ENCODE measurements at regions not wholly inside any gene's neighbourhood (a gene's known extent, or its start where the extent isn't known, plus 50 kb on each side); places are given as distances from the start of the nearest gene placed in this dataset.
A peak's percentile ranks its signal among the peaks of the same experiment; 100 is the strongest.

DNA sequence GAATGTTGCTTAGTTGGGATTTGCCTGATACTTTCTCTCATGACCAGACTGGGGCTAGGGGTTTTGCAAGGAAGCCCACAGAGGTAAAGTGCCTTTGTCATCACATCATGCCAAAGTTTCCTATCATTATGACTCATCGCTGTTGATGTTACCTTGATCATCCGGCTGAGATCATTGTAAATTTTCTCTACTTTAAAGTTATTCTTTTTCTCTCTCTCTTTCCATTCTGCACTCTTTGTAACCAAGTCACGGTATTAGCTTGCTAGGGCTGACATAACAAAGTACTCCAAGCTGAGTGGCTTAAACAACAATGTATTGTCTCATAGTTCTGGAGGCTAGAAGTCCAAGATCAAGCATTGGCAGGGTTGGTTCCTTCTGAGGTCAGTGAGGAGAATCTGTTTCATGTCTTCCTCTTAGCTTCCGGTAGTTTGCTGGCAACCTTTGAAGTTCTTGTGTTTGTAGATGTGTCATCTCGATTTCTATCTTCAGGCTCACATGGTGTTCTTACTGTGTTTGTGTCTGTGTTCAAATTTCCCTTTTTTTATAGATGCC lies 113.0 kb downstream of the DTHD1 start:
- DNase-seq = peak; percentile 63
- peak overlapping the region; percentile 55 for H3K4me3 Mint-ChIP-seq
- H3K36me3 Mint-ChIP-seq (ENCODE audit: low read depth) = no peaks in the 10 kb centered on the region
- H3K27ac Mint-ChIP-seq = peak overlapping the region; percentile 97
- peaks cover 21% of the 10 kb centered on the region for H3K4me1 Mint-ChIP-seq (ENCODE audit: low read depth)
- H3K9me3 Mint-ChIP-seq = no peaks in the 10 kb centered on the region
- intact Hi-C loops (cut with micrococcal nuclease) = loop anchor here (1.0 to 10.0 kb wide), 14 partner anchors 8 to 1738 kb away; partner anchors contain the start of genes ARAP2 and TBC1D1
- H3K27me3 Mint-ChIP-seq (ENCODE audit: low read depth) = no peaks in the 10 kb centered on the region
- CTCF ChIA-PET = no interaction called here

DNA sequence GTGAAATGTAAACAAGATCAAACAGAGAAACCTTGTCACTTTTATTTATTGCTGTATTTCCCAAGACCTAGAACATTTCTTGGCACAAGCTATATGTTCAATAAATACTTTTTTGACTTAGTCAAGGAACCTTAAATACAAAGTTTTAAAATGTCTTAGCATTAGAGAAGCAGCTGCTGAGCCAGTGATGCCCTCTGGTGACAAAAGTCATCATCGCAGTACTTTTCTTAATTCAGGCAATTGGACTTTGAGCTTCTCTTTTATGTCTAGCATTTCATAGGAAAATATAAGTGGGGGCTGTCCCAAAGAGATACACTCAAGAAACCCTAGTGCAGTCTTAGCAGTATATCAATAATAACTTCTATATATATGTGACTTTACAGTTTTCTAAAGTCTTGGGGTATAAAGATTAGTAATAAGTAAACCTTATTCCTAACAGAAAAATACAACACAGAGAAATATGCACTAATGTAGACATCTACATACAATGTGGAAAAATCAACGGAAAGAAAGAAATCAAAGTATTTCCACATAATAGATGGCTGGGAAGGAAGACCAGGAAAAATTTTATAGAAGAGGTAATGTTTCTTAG lies 118.4 kb downstream of the DTHD1 start:
- Mint-ChIP-seq H3K4me3 (no peak overlapping the region), H3K27me3 (ENCODE audit: low read depth) (no peaks in the 10 kb centered on the region), H3K9me3 (peaks cover 10% of the 10 kb centered on the region), H3K27ac (no peak overlapping the region), H3K4me1 (ENCODE audit: low read depth) (peaks cover 19% of the 10 kb centered on the region), H3K36me3 (ENCODE audit: low read depth) (peaks cover 3% of the 10 kb centered on the region)
- CTCF ChIA-PET = interaction anchor here (0.6 to 6.1 kb wide), 36 partner anchors 8 to 990 kb away, joined by 3 to 92 read pairs (median 4); partner anchors contain the start of gene ARAP2
- DNase-seq = peak; percentile 76
- intact Hi-C loops (cut with micrococcal nuclease) = loop anchor here (1.0 to 10.0 kb wide), 7 partner anchors 13 to 1495 kb away; partner anchors contain the start of gene TBC1D1

DNA sequence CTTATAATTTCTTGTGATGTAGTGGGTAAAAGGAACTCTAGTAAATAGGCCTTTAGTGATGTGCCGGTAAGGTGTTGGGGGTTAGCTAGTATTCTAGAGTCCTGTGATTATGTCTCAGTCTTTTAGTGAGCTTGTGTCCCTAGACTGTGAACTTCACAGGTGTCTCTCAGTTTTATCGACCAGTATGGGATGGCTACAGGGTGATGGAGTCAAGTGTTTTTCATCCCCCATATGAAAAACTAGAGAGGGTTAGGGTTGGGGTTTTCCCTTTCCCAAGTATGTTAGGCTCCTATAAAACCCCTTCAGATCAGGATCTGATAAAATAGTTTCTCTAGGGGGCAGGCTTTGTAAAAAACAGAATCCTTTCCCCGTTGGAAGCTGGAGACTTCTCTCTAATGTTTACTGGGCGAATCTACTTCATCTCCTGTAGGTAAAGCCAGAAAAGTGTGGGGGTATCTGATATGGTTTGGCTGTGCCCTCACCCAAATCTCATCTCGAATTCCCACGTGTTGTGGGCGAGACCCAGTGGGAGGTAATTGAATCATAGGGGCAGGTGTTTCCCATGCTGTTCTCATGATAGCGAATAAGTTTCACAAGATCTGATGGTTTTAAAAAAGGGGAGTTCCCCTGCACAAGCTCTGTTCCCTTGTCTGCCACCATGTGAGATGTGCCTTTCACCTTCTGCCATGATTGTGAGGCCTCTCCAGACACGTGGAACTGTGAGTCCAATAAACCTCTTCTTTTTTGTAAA lies 120.8 kb downstream of the DTHD1 start:
- CTCF ChIA-PET = interaction anchor here (0.8 to 1.9 kb wide), 3 partner anchors 17 to 179 kb away, joined by 3 to 12 read pairs (median 3); no protein-coding TSS in a partner anchor
- Mint-ChIP-seq H3K27me3 (ENCODE audit: low read depth) (no peaks in the 10 kb centered on the region), H3K9me3 (peaks cover 10% of the 10 kb centered on the region), H3K27ac (no peak overlapping the region), H3K4me3 (no peak overlapping the region), H3K36me3 (ENCODE audit: low read depth) (peaks cover 3% of the 10 kb centered on the region), H3K4me1 (ENCODE audit: low read depth) (peaks cover 12% of the 10 kb centered on the region)
- intact Hi-C loops (cut with micrococcal nuclease) = no loop called here
- DNase-seq = peak; percentile 7

DNA sequence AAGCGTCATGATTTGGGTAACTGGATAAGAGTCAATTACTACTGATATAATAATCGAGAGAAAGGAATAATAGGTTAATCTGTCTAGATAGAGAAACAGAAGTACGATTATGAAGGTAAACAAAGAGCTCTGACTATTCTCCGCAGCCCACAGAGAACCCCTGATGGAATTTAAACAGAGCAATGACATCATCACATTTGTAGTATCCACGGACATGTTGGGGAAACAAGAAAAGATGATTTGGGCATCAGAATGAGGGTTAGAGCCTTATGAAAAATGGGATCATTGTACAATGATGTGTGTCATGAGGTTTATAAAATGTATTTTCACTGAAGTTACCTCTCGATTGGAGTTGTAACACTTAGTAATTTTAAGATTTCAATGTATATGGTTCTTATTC lies 129.9 kb downstream of the DTHD1 start:
- no peaks in the 10 kb centered on the region for H3K4me1 Mint-ChIP-seq (ENCODE audit: low read depth)
- no peaks in the 10 kb centered on the region for H3K9me3 Mint-ChIP-seq
- H3K27me3 Mint-ChIP-seq (ENCODE audit: low read depth) = peaks cover 14% of the 10 kb centered on the region
- CTCF ChIA-PET = no interaction called here
- H3K4me3 Mint-ChIP-seq = no peak overlapping the region
- H3K27ac Mint-ChIP-seq = no peak overlapping the region
- no peak for DNase-seq
- intact Hi-C loops (cut with micrococcal nuclease) = no loop called here
- no peaks in the 10 kb centered on the region for H3K36me3 Mint-ChIP-seq (ENCODE audit: low read depth)

DNA sequence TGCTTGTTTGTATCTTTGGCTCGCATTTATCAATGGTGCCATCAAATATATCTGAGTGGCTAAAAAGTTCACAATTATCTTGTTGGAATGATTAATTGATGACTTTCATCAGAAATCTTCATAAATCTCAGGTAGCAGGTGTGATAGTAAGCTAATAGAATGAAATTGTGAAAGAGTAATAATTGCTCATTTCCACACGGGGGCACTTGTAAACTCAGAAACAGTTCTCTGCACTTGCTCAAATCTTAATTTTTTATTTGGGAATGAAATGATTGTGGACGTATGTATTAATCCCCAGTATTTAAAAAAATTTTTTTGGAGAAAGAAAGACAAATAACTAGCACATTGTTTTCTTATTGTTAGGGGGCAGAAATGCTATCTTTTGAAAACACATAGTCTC lies 132.8 kb downstream of the DTHD1 start:
- CTCF ChIA-PET = interaction anchor here (0.9 to 1.4 kb wide), 2 partner anchors 9 to 967 kb away, joined by 3 to 5 read pairs; no protein-coding TSS in a partner anchor

DNA sequence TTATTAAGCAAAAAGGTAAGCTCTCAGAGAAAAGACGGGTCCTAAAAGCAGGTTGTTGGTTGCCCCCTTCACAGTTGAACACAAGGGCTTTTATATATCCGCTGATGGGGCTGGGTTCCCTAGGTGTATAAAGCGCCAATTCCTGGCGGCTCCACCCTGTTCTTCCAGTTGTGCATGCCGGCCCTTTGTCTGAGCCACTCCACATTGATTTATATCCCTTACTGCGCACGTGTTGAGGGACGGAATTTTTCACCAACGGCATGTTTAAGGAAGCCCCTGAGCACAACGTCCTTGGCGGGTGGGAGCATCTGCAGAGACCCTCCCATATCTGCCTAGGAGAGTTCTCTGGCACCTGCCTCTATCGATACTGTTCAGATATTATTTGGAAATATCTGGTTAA lies 135.7 kb downstream of the DTHD1 start:
- no peak for DNase-seq

More for the DNA sequence above, 132.8 kb downstream of the DTHD1 start:
- no peak overlapping the region for H3K4me3 Mint-ChIP-seq
- no peak for DNase-seq
- intact Hi-C loops (cut with micrococcal nuclease) = loop anchor here (1.0 kb wide), 2 partner anchors 969 to 976 kb away; no protein-coding TSS in a partner anchor
- no peaks in the 10 kb centered on the region for H3K9me3 Mint-ChIP-seq
- no peak overlapping the region for H3K27ac Mint-ChIP-seq
- H3K27me3 Mint-ChIP-seq (ENCODE audit: low read depth) = peaks cover 22% of the 10 kb centered on the region
- no peaks in the 10 kb centered on the region for H3K4me1 Mint-ChIP-seq (ENCODE audit: low read depth)
- no peaks in the 10 kb centered on the region for H3K36me3 Mint-ChIP-seq (ENCODE audit: low read depth)

DNA sequence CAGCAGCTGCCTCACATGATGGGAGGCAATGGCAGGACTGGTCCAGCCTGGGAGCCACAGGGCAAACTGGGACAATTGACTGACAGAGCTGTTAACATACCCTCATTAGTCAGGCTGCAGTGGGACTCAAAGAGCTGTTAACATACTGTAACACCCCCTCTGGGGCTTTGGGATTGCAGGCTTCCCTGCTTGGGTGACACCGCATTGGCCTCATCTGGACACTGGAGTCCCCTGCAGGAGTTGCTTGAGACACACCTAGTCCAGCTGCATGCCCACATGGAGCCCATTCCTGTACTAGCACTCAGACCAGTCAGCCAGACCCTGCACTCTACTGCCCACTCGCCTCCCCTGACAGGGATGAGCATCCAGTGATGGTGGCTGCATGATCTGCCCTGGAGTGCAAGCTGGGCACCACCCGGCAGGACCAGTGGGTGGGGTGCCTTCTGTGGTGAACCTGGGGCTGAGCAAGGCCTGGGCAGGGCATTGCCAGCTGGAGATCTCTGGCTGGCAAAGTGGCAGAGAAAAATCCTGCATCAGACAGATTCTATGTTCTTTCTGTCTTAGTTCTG lies 138.8 kb downstream of the DTHD1 start:
- DNase-seq = no peak
- Mint-ChIP-seq H3K4me3 (no peak overlapping the region), H3K27ac (no peak overlapping the region), H3K27me3 (ENCODE audit: low read depth) (peaks cover 18% of the 10 kb centered on the region), H3K4me1 (ENCODE audit: low read depth) (no peaks in the 10 kb centered on the region), H3K9me3 (no peaks in the 10 kb centered on the region), H3K36me3 (ENCODE audit: low read depth) (no peaks in the 10 kb centered on the region)
- intact Hi-C loops (cut with micrococcal nuclease) = no loop called here
- CTCF ChIA-PET = no interaction called here

More for the DNA sequence above, 135.7 kb downstream of the DTHD1 start:
- no peaks in the 10 kb centered on the region for H3K36me3 Mint-ChIP-seq (ENCODE audit: low read depth)
- no peaks in the 10 kb centered on the region for H3K4me1 Mint-ChIP-seq (ENCODE audit: low read depth)
- peaks cover 21% of the 10 kb centered on the region for H3K27me3 Mint-ChIP-seq (ENCODE audit: low read depth)
- no peaks in the 10 kb centered on the region for H3K9me3 Mint-ChIP-seq
- no peak overlapping the region for H3K27ac Mint-ChIP-seq
- no peak overlapping the region for H3K4me3 Mint-ChIP-seq
- CTCF ChIA-PET = no interaction called here
- intact Hi-C loops (cut with micrococcal nuclease) = no loop called here

DNA sequence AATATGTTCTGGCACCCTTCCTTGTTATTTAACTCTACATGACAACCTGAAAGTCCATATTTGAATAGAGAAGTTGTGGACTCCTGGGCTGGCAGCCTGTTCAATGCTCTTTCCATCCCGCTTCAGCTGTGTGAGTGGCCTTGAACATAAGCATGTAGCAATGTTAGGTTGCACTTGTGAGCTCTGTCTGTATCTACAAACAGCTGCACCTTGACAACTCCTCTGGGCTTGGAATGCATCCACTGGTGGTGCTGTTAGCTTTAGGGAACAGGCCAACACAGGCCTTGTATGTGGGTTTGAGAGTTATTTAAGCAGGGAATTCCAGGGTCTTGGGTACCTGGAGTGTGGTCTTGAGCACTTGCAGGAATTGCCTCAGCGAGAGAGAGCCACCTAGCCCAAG lies 141.2 kb downstream of the DTHD1 start:
- no peak for DNase-seq
- CTCF ChIA-PET = interaction anchor here (1.5 to 1.6 kb wide), 2 partner anchors 8 to 23 kb away, joined by 5 to 6 read pairs; no protein-coding TSS in a partner anchor
- Mint-ChIP-seq H3K4me1 (ENCODE audit: low read depth) (no peaks in the 10 kb centered on the region), H3K36me3 (ENCODE audit: low read depth) (no peaks in the 10 kb centered on the region), H3K9me3 (no peaks in the 10 kb centered on the region), H3K27ac (no peak overlapping the region), H3K4me3 (no peak overlapping the region), H3K27me3 (ENCODE audit: low read depth) (peaks cover 13% of the 10 kb centered on the region)
- intact Hi-C loops (cut with micrococcal nuclease) = no loop called here

DNA sequence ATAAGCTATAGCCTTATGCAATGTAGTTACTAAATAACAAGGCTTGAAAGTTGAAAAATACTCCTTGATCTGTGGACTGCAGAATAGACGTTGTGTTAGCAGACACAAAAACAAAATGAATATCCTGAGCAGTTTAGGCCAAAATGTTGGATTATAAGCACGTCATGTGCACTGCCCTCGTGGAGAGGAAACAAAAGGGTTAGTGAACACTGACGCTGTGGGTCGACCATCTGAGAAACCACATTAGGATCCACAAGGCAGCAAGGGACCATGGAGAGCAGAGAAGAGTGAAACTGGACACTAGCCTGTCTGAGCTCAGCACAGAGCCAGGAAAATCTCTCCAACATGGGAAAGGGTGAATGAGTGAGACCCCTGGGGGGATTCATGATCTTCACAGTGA lies 145.3 kb downstream of the DTHD1 start:
- Mint-ChIP-seq H3K36me3 (ENCODE audit: low read depth) (no peaks in the 10 kb centered on the region), H3K4me1 (ENCODE audit: low read depth) (no peaks in the 10 kb centered on the region), H3K4me3 (no peak overlapping the region), H3K27ac (no peak overlapping the region), H3K9me3 (no peaks in the 10 kb centered on the region), H3K27me3 (ENCODE audit: low read depth) (peaks cover 2% of the 10 kb centered on the region)
- DNase-seq = no peak
- CTCF ChIA-PET = no interaction called here
- intact Hi-C loops (cut with micrococcal nuclease) = no loop called here

DNA sequence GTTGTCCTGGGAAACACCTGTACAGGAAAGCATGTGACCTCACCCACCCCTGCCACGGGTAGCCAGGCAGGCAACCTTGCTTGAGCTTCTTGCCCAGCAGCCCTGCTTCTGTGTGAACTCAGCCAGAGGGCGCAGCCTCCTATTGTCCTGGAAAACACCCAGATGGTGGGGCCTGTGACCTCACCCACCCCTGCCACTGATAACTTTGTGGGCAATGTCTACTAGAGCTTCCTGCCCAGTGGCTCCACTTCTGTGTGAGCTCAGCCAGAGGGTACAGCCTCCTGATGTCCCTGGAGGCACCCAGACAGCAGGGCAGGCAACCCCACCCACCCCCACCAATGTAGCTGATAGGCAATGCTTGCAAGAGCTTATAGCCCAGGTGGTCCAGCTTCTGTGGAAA lies 146.3 kb downstream of the DTHD1 start:
- CTCF ChIA-PET = no interaction called here
- DNase-seq = no peak
- H3K4me3 Mint-ChIP-seq = no peak overlapping the region
- peaks cover 2% of the 10 kb centered on the region for H3K27me3 Mint-ChIP-seq (ENCODE audit: low read depth)
- H3K9me3 Mint-ChIP-seq = no peaks in the 10 kb centered on the region
- intact Hi-C loops (cut with micrococcal nuclease) = no loop called here
- no peaks in the 10 kb centered on the region for H3K36me3 Mint-ChIP-seq (ENCODE audit: low read depth)
- H3K4me1 Mint-ChIP-seq (ENCODE audit: low read depth) = no peaks in the 10 kb centered on the region
- H3K27ac Mint-ChIP-seq = no peak overlapping the region

DNA sequence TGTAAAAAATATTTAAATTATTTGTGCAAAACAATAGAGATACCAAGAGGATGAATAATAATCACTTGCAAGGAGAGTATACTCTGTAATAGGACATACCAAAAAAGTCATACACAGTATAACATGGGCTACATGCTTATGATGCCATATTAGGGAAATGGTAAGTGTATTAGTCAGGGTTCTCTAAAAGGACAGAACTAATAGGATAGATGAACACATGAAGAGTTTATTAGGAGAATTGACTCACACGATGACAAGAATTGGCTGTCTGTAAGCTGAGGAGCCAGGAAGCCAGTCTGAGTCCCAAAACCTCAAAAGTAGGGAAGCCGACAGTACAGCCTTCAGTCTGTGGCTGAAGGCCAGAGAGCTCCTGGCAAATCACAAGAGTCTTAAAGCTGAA lies 151.2 kb downstream of the DTHD1 start:
- H3K4me1 Mint-ChIP-seq (ENCODE audit: low read depth) = no peaks in the 10 kb centered on the region
- H3K4me3 Mint-ChIP-seq = no peak overlapping the region
- DNase-seq = no peak
- intact Hi-C loops (cut with micrococcal nuclease) = no loop called here
- CTCF ChIA-PET = interaction anchor here (0.6 kb wide), 1 partner anchor 998 kb away, joined by 3 read pairs; no protein-coding TSS in a partner anchor
- H3K36me3 Mint-ChIP-seq (ENCODE audit: low read depth) = peaks cover 1% of the 10 kb centered on the region
- H3K27ac Mint-ChIP-seq = no peak overlapping the region
- no peaks in the 10 kb centered on the region for H3K27me3 Mint-ChIP-seq (ENCODE audit: low read depth)
- H3K9me3 Mint-ChIP-seq = peaks cover 10% of the 10 kb centered on the region

DNA sequence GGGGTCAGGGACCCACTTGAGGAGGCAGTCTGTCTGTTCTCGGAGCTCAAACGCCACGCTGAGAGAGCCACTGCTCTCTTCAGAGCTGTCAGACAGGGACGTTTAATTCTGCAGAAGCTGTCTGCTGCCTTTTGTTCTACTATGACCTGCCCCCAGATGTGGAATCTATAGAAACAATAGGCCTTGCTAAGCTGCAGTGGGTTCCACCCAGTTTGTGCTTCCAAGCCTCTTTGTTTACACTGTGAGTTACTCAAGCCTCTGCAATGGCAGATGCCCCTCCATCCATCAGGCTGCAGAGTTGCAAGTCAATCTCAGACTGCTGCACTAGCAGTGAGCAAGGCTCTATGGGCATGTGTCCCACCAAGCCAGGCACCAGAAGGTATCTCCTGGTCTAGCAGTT lies 158.1 kb downstream of the DTHD1 start:
- H3K27me3 Mint-ChIP-seq (ENCODE audit: low read depth) = peaks cover 3% of the 10 kb centered on the region
- peaks cover 10% of the 10 kb centered on the region for H3K9me3 Mint-ChIP-seq
- no peaks in the 10 kb centered on the region for H3K4me1 Mint-ChIP-seq (ENCODE audit: low read depth)
- DNase-seq = no peak
- H3K4me3 Mint-ChIP-seq = no peak overlapping the region
- intact Hi-C loops (cut with micrococcal nuclease) = no loop called here
- CTCF ChIA-PET = interaction anchor here (0.6 kb wide), 1 partner anchor 68 kb away, joined by 3 read pairs; no protein-coding TSS in a partner anchor
- H3K36me3 Mint-ChIP-seq (ENCODE audit: low read depth) = peaks cover 1% of the 10 kb centered on the region
- H3K27ac Mint-ChIP-seq = no peak overlapping the region
